ENCODE measurements at regions not wholly inside any gene's neighbourhood (a gene's known extent, or its start where the extent isn't known, plus 50 kb on each side); places are given as distances from the start of the nearest gene placed in this dataset.

DNA sequence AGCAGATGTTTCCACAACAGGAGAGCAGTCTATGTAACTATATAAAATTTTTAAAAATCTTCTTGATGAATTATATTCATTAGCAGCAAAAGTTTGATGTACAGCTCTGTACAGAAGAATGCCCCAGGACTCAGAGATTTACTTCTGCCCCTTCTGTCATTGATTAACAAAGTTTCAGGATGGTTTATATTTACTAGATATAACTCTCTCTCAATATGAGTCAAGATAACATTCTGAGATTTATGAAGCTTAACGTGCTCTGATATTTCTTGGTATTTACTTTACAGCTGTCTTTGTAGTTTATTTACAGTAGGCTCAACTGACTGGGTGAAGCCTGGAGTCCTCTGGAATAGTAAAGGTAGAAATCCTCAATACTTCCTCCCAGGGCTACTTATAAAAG, 93.6 kb upstream of the HNMT start:
- 30% methylated on average over 1 of the region's 1 CpG for WGBS (ENCODE audit: low lambda C conversion rate)
- POLR2A ChIA-PET, result no interaction called here
- Histone ChIP-seq H2AFZ (ENCODE audit: low read depth) (no peak overlapping the region), H3K9me3 (no peaks in the 10 kb centered on the region), H3K9ac (no peak overlapping the region), H3K27ac (ENCODE audit: low read depth in 2 of 2, low read length in 1 of 2) (no peak overlapping the region), H3K9me2 (no peaks in the 10 kb centered on the region), H3K4me3 (ENCODE audit: low read depth in 2 of 2, low read length in 1 of 2) (no peak overlapping the region), H3F3A (replicated peaks; ENCODE audit: insufficient read depth) (no peaks in the 10 kb centered on the region), H3K4me1 (ENCODE audit: control insufficient read depth in 1 of 2, insufficient read depth in 2 of 2, low read depth in 1 of 2, low read length in 1 of 2) (no peaks in the 10 kb centered on the region), H3K79me2 (ENCODE audit: insufficient read depth) (no peaks in the 10 kb centered on the region), H4K20me1 (ENCODE audit: insufficient read depth) (no peaks in the 10 kb centered on the region), H3K36me3 (replicated peaks in 1 of 2; ENCODE audit: control insufficient read depth in 1 of 2, insufficient read depth in 2 of 2, low read length in 1 of 2) (no peaks in the 10 kb centered on the region), H3K4me2 (no peak overlapping the region), H3K27me3 (ENCODE audit: insufficient read depth) (no peaks in the 10 kb centered on the region)
- no peak for DNase-seq
- CTCF ChIA-PET, result interaction anchor here (0.7 to 1.7 kb wide), 3 partner anchors 18 to 956 kb away, joined by 3 to 4 read pairs (median 4); no protein-coding TSS in a partner anchor
- TF ChIP-seq FOXM1 (IDR thresholded peaks at IDR 0.05; ENCODE audit: low read depth) (no peak), RAD21 (IDR thresholded peaks at IDR 0.05; ENCODE audit: low read length) (no peak), PBX3 (IDR thresholded peaks at IDR 0.05) (no peak), RCOR1 (IDR thresholded peaks at IDR 0.05; ENCODE audit: low read length) (no peak), MAX (IDR thresholded peaks at IDR 0.05; ENCODE audit: low read depth) (no peak), TAF1 (IDR thresholded peaks at IDR 0.05; ENCODE audit: borderline replicate concordance, low read depth, low read length) (no peak), SIN3A (IDR thresholded peaks at IDR 0.05; ENCODE audit: borderline replicate concordance, low read depth, low read length) (no peak), CTCF (IDR thresholded peaks at IDR 0.05) (no peak), EP300 (IDR thresholded peaks at IDR 0.05; ENCODE audit: borderline replicate concordance in 1 of 2, low read depth in 1 of 2, low read length in 1 of 2) (no peak), NFIC (IDR thresholded peaks at IDR 0.05; ENCODE audit: borderline replicate concordance) (no peak)

DNA sequence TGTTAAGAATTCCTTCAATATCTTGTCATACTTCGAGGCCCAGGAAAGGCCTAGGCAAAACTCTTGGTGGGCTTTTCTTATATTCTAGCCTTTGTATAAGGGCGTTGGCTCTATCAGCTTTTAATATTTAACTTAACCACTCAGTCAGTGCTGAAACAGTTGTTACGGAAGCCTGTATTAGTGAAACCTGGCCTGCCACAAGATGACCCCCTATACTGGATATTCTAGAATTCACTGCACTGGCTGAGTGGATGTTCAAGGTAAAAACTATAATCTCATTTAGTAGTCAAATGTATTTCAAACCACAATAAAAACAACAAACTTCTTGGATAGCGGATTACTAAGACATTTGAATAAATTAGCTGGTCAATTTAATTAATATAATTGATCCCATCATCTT, 91.7 kb upstream of the HNMT start:
- H3K27me3 ChIP-seq (ENCODE audit: insufficient read depth), result no peaks in the 10 kb centered on the region
- 55% methylated on average over 4 of the region's 4 CpGs for WGBS (ENCODE audit: low lambda C conversion rate)
- no peak overlapping the region for H2AFZ ChIP-seq (ENCODE audit: low read depth)
- CTCF ChIA-PET, result interaction anchor here (0.6 to 2.5 kb wide), 2 partner anchors 781 to 955 kb away, joined by 3 to 7 read pairs; no protein-coding TSS in a partner anchor
- no peak overlapping the region for H3K4me3 ChIP-seq (ENCODE audit: low read depth in 2 of 2, low read length in 1 of 2)
- H3K4me1 ChIP-seq (ENCODE audit: control insufficient read depth in 1 of 2, insufficient read depth in 2 of 2, low read depth in 1 of 2, low read length in 1 of 2), result no peaks in the 10 kb centered on the region
- H3K27ac ChIP-seq (ENCODE audit: low read depth in 2 of 2, low read length in 1 of 2), result no peak overlapping the region
- H3K36me3 ChIP-seq (replicated peaks in 1 of 2; ENCODE audit: control insufficient read depth in 1 of 2, insufficient read depth in 2 of 2, low read length in 1 of 2), result no peaks in the 10 kb centered on the region
- H3K9me2 ChIP-seq, result no peaks in the 10 kb centered on the region
- no peaks in the 10 kb centered on the region for H3F3A ChIP-seq (replicated peaks; ENCODE audit: insufficient read depth)
- no peak overlapping the region for H3K4me2 ChIP-seq
- no peaks in the 10 kb centered on the region for H3K9me3 ChIP-seq
- no peak for DNase-seq
- H4K20me1 ChIP-seq (ENCODE audit: insufficient read depth), result no peaks in the 10 kb centered on the region
- H3K79me2 ChIP-seq (ENCODE audit: insufficient read depth), result no peaks in the 10 kb centered on the region; the same call in 1 of the 2 replicates
- POLR2A ChIA-PET, result no interaction called here
- H3K9ac ChIP-seq, result no peak overlapping the region
- TF ChIP-seq, protein P1, sequence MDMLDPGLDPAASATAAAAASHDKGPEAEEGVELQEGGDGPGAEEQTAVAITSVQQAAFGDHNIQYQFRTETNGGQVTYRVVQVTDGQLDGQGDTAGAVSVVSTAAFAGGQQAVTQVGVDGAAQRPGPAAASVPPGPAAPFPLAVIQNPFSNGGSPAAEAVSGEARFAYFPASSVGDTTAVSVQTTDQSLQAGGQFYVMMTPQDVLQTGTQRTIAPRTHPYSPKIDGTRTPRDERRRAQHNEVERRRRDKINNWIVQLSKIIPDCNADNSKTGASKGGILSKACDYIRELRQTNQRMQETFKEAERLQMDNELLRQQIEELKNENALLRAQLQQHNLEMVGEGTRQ (IDR thresholded peaks at IDR 0.05; ENCODE audit: borderline replicate concordance, low read depth, low read length), result no peak
- no peak for TF ChIP-seq CTCF (IDR thresholded peaks at IDR 0.05)
- TF ChIP-seq FOXJ3 (CRISPR knock-in tag; IDR thresholded peaks at IDR 0.05), result no peak
- no peak for TF ChIP-seq MXI1 (IDR thresholded peaks at IDR 0.05; ENCODE audit: low read depth, low read length)
- TF ChIP-seq GATA2 (CRISPR knock-in tag; IDR thresholded peaks at IDR 0.05), result no peak
- TF ChIP-seq MAX (IDR thresholded peaks at IDR 0.05; ENCODE audit: low read depth), result no peak
- TF ChIP-seq RAD21 (IDR thresholded peaks at IDR 0.05; ENCODE audit: low read length), result no peak
- TF ChIP-seq, protein P2, sequence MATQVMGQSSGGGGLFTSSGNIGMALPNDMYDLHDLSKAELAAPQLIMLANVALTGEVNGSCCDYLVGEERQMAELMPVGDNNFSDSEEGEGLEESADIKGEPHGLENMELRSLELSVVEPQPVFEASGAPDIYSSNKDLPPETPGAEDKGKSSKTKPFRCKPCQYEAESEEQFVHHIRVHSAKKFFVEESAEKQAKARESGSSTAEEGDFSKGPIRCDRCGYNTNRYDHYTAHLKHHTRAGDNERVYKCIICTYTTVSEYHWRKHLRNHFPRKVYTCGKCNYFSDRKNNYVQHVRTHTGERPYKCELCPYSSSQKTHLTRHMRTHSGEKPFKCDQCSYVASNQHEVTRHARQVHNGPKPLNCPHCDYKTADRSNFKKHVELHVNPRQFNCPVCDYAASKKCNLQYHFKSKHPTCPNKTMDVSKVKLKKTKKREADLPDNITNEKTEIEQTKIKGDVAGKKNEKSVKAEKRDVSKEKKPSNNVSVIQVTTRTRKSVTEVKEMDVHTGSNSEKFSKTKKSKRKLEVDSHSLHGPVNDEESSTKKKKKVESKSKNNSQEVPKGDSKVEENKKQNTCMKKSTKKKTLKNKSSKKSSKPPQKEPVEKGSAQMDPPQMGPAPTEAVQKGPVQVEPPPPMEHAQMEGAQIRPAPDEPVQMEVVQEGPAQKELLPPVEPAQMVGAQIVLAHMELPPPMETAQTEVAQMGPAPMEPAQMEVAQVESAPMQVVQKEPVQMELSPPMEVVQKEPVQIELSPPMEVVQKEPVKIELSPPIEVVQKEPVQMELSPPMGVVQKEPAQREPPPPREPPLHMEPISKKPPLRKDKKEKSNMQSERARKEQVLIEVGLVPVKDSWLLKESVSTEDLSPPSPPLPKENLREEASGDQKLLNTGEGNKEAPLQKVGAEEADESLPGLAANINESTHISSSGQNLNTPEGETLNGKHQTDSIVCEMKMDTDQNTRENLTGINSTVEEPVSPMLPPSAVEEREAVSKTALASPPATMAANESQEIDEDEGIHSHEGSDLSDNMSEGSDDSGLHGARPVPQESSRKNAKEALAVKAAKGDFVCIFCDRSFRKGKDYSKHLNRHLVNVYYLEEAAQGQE (IDR thresholded peaks at IDR 0.05; ENCODE audit: low read depth, low read length), result no peak
- no peak for TF ChIP-seq POLR2AphosphoS5 (IDR thresholded peaks at IDR 0.05; ENCODE audit: low read depth, low read length)
- no peak for TF ChIP-seq FOSL2 (IDR thresholded peaks at IDR 0.05; ENCODE audit: borderline replicate concordance, low read depth)
